ENCODE measurements at regions not wholly inside any gene's neighbourhood (a gene's known extent, or its start where the extent isn't known, plus 50 kb on each side); places are given as distances from the start of the nearest gene placed in this dataset.
A peak's percentile ranks its signal among the peaks of the same experiment; 100 is the strongest.

GRCh38 chr10:36115364-36115763 lies 473.3 kb upstream of the FZD8 start:
- Histone ChIP-seq H3K27ac (ENCODE audit: low read depth, low read length) (no peak overlapping the region), H3K36me3 (ENCODE audit: control insufficient read depth in 5 of 5, insufficient read depth in 5 of 5, low read length in 5 of 5) (no peaks in the 10 kb centered on the region), H3K27me3 (ENCODE audit: control insufficient read depth in 5 of 5, insufficient read depth in 4 of 5, low read length in 5 of 5) (no peaks in the 10 kb centered on the region), H3K9me3 (ENCODE audit: control insufficient read depth in 5 of 5, low read length in 5 of 5) (no peaks in the 10 kb centered on the region), H3K4me1 (ENCODE audit: control insufficient read depth in 5 of 5, insufficient read depth in 5 of 5, low read length in 5 of 5) (peaks cover 0 to 33% (median 21%) of the 10 kb centered on the region in 5 donors), H3K9ac (ENCODE audit: low read length in 5 of 5) (no peak overlapping the region), H3K4me3 (ENCODE audit: low read depth in 1 of 5, low read length in 5 of 5) (no peak overlapping the region)

DNA sequence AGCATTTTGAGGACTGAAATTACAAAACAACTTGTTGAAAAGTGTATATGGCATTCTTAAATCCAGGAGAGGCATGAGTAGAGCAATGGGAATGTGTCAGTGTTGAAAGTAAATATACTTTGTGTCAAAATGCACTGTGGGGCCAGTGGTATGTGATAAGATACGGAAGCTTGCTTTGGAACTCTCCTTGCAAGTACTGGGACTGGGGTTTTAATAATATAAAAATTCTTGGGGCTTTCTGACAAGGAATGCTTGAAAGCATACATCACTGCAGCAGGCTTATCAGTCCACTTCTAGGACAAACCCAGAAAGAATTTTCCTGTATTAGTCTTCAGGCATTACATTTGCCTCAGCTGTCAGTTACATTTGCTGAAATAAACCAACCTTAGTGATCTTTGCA lies 472.8 kb upstream of the FZD8 start:
- H3K27ac ChIP-seq (ENCODE audit: low read depth, low read length): no peak overlapping the region
- no peaks in the 10 kb centered on the region for H3K27me3 ChIP-seq (ENCODE audit: control insufficient read depth in 5 of 5, insufficient read depth in 4 of 5, low read length in 5 of 5)
- no peaks in the 10 kb centered on the region for H3K36me3 ChIP-seq (ENCODE audit: control insufficient read depth in 5 of 5, insufficient read depth in 5 of 5, low read length in 5 of 5)
- peaks cover 0 to 38% (median 21%) of the 10 kb centered on the region in 5 donors for H3K4me1 ChIP-seq (ENCODE audit: control insufficient read depth in 5 of 5, insufficient read depth in 5 of 5, low read length in 5 of 5)
- no peaks in the 10 kb centered on the region for H3K9me3 ChIP-seq (ENCODE audit: control insufficient read depth in 5 of 5, low read length in 5 of 5)
- no peak overlapping the region for H3K9ac ChIP-seq (ENCODE audit: low read length in 5 of 5)
- H3K4me3 ChIP-seq (ENCODE audit: low read depth in 1 of 5, low read length in 5 of 5): no peak overlapping the region

DNA sequence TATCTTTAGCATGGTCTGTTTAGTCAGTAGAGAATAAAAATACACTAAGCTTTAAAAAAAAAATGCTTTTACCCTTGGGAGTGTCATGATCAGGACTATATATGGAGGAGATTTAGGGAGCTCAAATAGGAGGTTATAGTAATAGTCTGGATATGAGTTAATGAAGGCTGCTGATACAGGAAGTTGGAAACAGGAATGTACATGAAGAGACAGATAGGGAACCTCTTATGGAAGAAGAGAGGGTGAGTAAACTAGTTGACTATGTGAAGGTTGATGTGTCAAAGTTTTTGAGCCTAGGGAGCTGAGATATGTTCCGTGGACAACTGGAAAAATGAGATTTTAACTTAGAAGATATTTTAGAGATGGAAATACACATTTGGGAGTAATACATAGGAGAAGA lies 472.0 kb upstream of the FZD8 start:
- Histone ChIP-seq H3K27me3 (ENCODE audit: control insufficient read depth in 5 of 5, insufficient read depth in 4 of 5, low read length in 5 of 5) (no peaks in the 10 kb centered on the region), H3K9ac (ENCODE audit: low read length in 5 of 5) (no peak overlapping the region), H3K27ac (ENCODE audit: low read depth, low read length) (no peak overlapping the region), H3K4me3 (ENCODE audit: low read depth in 1 of 5, low read length in 5 of 5) (no peak overlapping the region), H3K36me3 (ENCODE audit: control insufficient read depth in 5 of 5, insufficient read depth in 5 of 5, low read length in 5 of 5) (no peaks in the 10 kb centered on the region), H3K9me3 (ENCODE audit: control insufficient read depth in 5 of 5, low read length in 5 of 5) (no peaks in the 10 kb centered on the region), H3K4me1 (ENCODE audit: control insufficient read depth in 5 of 5, insufficient read depth in 5 of 5, low read length in 5 of 5) (peaks cover 0 to 38% (median 20%) of the 10 kb centered on the region in 5 donors)

- H3K4me3 ChIP-seq (ENCODE audit: low read depth in 1 of 5, low read length in 5 of 5): no peak overlapping the region
- H3K4me1 ChIP-seq (ENCODE audit: control insufficient read depth in 5 of 5, insufficient read depth in 5 of 5, low read length in 5 of 5): peaks cover 0 to 36% (median 12%) of the 10 kb centered on the region in 5 donors
- no peaks in the 10 kb centered on the region for H3K9me3 ChIP-seq (ENCODE audit: control insufficient read depth in 5 of 5, low read length in 5 of 5)
- H3K36me3 ChIP-seq (ENCODE audit: control insufficient read depth in 5 of 5, insufficient read depth in 5 of 5, low read length in 5 of 5): no peaks in the 10 kb centered on the region
- peak overlapping the region; percentile 4 for H3K27ac ChIP-seq (ENCODE audit: low read depth, low read length)
- no peaks in the 10 kb centered on the region for H3K27me3 ChIP-seq (ENCODE audit: control insufficient read depth in 5 of 5, insufficient read depth in 4 of 5, low read length in 5 of 5)
- no peak overlapping the region for H3K9ac ChIP-seq (ENCODE audit: low read length in 5 of 5)
Observed at GRCh38 chr10:36111676-36112075, 469.6 kb upstream of the FZD8 start.

DNA sequence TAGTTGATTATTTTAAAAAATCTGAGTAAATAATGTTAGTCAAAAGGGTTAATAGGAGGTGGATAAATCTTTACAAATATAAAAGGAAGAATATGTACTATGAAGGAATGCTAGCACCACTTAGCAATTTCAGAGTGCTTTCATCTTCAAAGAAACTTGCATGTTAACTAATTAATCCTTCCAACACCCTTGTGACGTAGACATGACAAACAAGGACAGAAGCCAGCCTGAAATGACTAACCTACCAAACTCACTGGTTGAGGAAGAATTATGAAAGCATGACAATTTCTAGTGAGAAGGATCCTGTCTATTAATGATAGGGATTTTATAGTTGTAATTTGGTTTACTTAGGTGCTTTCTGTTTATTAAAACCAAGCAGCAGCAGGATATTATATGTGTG lies 468.0 kb upstream of the FZD8 start:
- H3K36me3 ChIP-seq (ENCODE audit: control insufficient read depth in 5 of 5, insufficient read depth in 5 of 5, low read length in 5 of 5): no peaks in the 10 kb centered on the region
- peaks cover 0 to 30% (median 12%) of the 10 kb centered on the region in 5 donors for H3K4me1 ChIP-seq (ENCODE audit: control insufficient read depth in 5 of 5, insufficient read depth in 5 of 5, low read length in 5 of 5)
- no peak overlapping the region for H3K4me3 ChIP-seq (ENCODE audit: low read depth in 1 of 5, low read length in 5 of 5)
- no peaks in the 10 kb centered on the region for H3K9me3 ChIP-seq (ENCODE audit: control insufficient read depth in 5 of 5, low read length in 5 of 5)
- no peaks in the 10 kb centered on the region for H3K27me3 ChIP-seq (ENCODE audit: control insufficient read depth in 5 of 5, insufficient read depth in 4 of 5, low read length in 5 of 5)
- H3K27ac ChIP-seq (ENCODE audit: low read depth, low read length): peak overlapping the region; percentile 66
- H3K9ac ChIP-seq (ENCODE audit: low read length in 5 of 5): no peak overlapping the region

DNA sequence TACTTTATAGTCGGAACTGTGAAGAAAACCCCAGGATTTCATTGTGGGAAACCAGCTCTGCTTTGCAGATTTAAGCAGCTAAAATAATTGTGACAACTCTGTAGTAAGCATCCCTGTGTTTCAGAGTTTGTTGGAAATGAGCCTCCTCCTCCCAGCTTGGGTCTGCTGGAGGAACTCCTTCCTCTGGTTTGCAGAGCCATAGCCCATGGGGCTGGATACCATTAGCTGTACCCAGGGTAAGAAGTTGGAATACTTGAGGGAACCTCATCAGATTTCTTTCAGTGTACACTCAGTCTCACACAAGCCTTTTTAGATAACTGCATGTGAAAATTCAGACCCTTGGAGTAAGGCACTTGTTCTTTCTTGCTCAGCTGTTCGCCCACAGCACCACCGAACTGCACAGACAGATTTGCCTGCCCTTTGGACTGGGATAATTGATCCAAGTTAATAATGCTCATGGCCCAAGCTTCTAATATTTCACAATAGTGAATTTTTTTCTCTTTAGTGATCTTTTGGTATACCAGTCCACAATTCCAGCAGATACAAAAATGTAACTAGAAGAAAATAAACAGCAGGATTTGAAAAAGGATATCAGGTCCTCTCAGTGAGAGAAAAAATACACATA lies 467.4 kb upstream of the FZD8 start:
- Histone ChIP-seq H3K27ac (ENCODE audit: low read depth, low read length) (peak overlapping the region; percentile 66), H3K9ac (ENCODE audit: low read length in 5 of 5) (no peak overlapping the region), H3K9me3 (ENCODE audit: control insufficient read depth in 5 of 5, low read length in 5 of 5) (no peaks in the 10 kb centered on the region), H3K27me3 (ENCODE audit: control insufficient read depth in 5 of 5, insufficient read depth in 4 of 5, low read length in 5 of 5) (no peaks in the 10 kb centered on the region), H3K4me3 (ENCODE audit: low read depth in 1 of 5, low read length in 5 of 5) (no peak overlapping the region), H3K36me3 (ENCODE audit: control insufficient read depth in 5 of 5, insufficient read depth in 5 of 5, low read length in 5 of 5) (no peaks in the 10 kb centered on the region), H3K4me1 (ENCODE audit: control insufficient read depth in 5 of 5, insufficient read depth in 5 of 5, low read length in 5 of 5) (peaks cover 0 to 30% (median 12%) of the 10 kb centered on the region in 5 donors)

DNA sequence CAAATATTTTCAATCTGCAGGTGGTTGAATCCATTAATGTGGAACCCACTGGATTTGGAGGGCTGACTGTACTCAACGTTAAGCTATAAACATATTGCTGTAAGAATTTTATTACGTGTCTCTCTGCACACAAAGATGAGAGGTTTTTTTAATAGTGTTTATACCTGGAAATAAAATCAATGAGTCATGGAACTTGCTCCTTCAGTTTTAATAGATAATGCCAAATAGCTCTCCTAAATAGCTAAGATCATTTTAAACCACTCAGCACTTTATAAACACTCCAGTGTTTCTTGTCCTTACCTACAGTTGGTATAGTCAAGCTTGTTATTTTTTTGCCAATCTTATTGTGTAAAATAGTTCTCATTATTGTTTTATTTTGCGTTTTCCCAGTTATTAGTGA lies 455.6 kb upstream of the FZD8 start:
- Histone ChIP-seq H3K36me3 (ENCODE audit: control insufficient read depth in 5 of 5, insufficient read depth in 5 of 5, low read length in 5 of 5) (no peaks in the 10 kb centered on the region), H3K9me3 (ENCODE audit: control insufficient read depth in 5 of 5, low read length in 5 of 5) (no peaks in the 10 kb centered on the region), H3K27ac (ENCODE audit: low read depth, low read length) (no peak overlapping the region), H3K27me3 (ENCODE audit: control insufficient read depth in 5 of 5, insufficient read depth in 4 of 5, low read length in 5 of 5) (no peaks in the 10 kb centered on the region), H3K9ac (ENCODE audit: low read length in 5 of 5) (no peak overlapping the region), H3K4me1 (ENCODE audit: control insufficient read depth in 5 of 5, insufficient read depth in 5 of 5, low read length in 5 of 5) (peaks cover 0 to 4% (median 0%) of the 10 kb centered on the region in 5 donors), H3K4me3 (ENCODE audit: low read depth in 1 of 5, low read length in 5 of 5) (no peak overlapping the region)

- H3K27ac ChIP-seq (ENCODE audit: low read depth, low read length): no peak overlapping the region
Observed at GRCh38 chr10:36096576-36096975, 454.5 kb upstream of the FZD8 start.

DNA sequence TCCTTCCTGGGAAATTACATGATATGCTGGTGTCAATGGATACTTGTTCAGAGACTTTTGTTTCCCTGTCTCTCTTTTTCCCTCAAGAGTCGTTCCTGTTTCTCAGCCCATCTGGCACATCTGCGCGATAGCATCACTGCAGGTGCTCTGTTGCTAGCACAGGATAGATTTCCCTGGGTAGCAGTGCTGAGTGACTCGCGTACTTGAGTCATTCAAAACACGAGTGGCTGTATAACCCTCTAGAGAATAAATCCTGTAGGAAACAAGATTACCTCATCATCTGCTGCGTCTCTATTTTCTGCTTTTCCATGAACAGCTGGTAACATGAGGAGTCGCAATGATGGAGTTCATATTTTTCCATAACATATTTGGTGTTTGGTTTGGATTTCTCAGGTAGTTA lies 452.0 kb upstream of the FZD8 start:
- H3K36me3 ChIP-seq (ENCODE audit: control insufficient read depth in 5 of 5, insufficient read depth in 5 of 5, low read length in 5 of 5): no peaks in the 10 kb centered on the region
- no peaks in the 10 kb centered on the region for H3K9me3 ChIP-seq (ENCODE audit: control insufficient read depth in 5 of 5, low read length in 5 of 5)
- H3K4me1 ChIP-seq (ENCODE audit: control insufficient read depth in 5 of 5, insufficient read depth in 5 of 5, low read length in 5 of 5): peaks cover 0 to 4% (median 0%) of the 10 kb centered on the region in 5 donors
- H3K4me3 ChIP-seq (ENCODE audit: low read depth in 1 of 5, low read length in 5 of 5): no peak overlapping the region
- no peak overlapping the region for H3K9ac ChIP-seq (ENCODE audit: low read length in 5 of 5)
- no peaks in the 10 kb centered on the region for H3K27me3 ChIP-seq (ENCODE audit: control insufficient read depth in 5 of 5, insufficient read depth in 4 of 5, low read length in 5 of 5)
- H3K27ac ChIP-seq (ENCODE audit: low read depth, low read length): no peak overlapping the region

More at GRCh38 chr10:36096576-36096975, 454.5 kb upstream of the FZD8 start:
- Histone ChIP-seq H3K4me3 (ENCODE audit: low read depth in 1 of 5, low read length in 5 of 5) (no peak overlapping the region), H3K27me3 (ENCODE audit: control insufficient read depth in 5 of 5, insufficient read depth in 4 of 5, low read length in 5 of 5) (no peaks in the 10 kb centered on the region), H3K9me3 (ENCODE audit: control insufficient read depth in 5 of 5, low read length in 5 of 5) (no peaks in the 10 kb centered on the region), H3K9ac (ENCODE audit: low read length in 5 of 5) (no peak overlapping the region), H3K4me1 (ENCODE audit: control insufficient read depth in 5 of 5, insufficient read depth in 5 of 5, low read length in 5 of 5) (peaks cover 0 to 4% (median 0%) of the 10 kb centered on the region in 5 donors), H3K36me3 (ENCODE audit: control insufficient read depth in 5 of 5, insufficient read depth in 5 of 5, low read length in 5 of 5) (no peaks in the 10 kb centered on the region)

GRCh38 chr10:36092116-36092515 lies 450.0 kb upstream of the FZD8 start:
- no peak overlapping the region for H3K4me3 ChIP-seq (ENCODE audit: low read depth in 1 of 5, low read length in 5 of 5)
- H3K9me3 ChIP-seq (ENCODE audit: control insufficient read depth in 5 of 5, low read length in 5 of 5): no peaks in the 10 kb centered on the region
- H3K36me3 ChIP-seq (ENCODE audit: control insufficient read depth in 5 of 5, insufficient read depth in 5 of 5, low read length in 5 of 5): no peaks in the 10 kb centered on the region
- no peak overlapping the region for H3K27ac ChIP-seq (ENCODE audit: low read depth, low read length)
- no peak overlapping the region for H3K9ac ChIP-seq (ENCODE audit: low read length in 5 of 5)
- peaks cover 0 to 4% (median 0%) of the 10 kb centered on the region in 5 donors for H3K4me1 ChIP-seq (ENCODE audit: control insufficient read depth in 5 of 5, insufficient read depth in 5 of 5, low read length in 5 of 5)
- no peaks in the 10 kb centered on the region for H3K27me3 ChIP-seq (ENCODE audit: control insufficient read depth in 5 of 5, insufficient read depth in 4 of 5, low read length in 5 of 5)

Measured in subcutaneous abdominal adipose tissue (tissue), 5 donors.